NT2/D1 (cell line): ENCODE measurements at regions not wholly inside any gene's neighbourhood (a gene's known extent, or its start where the extent isn't known, plus 50 kb on each side); places are given as distances from the start of the nearest gene placed in this dataset.

Experiments
- DNase-seq: peaks from one replicate; pipeline ENCODE4 v3.0.0-alpha.2; 2011; ENCODE audit warnings: low read depth, low spot score
- H3K27me3 ChIP-seq: 2 replicates; pipeline ENCODE4 v1.6.0; 2011; ENCODE audit warnings: mild to moderate bottlenecking; ENCODE audit not compliant: insufficient read length, insufficient read depth
- H3K36me3 ChIP-seq: 2 replicates; pipeline ENCODE4 v1.6.1; 2011; ENCODE audit warnings: mild to moderate bottlenecking, low read length, mixed read lengths; ENCODE audit not compliant: insufficient read depth, insufficient read length
- H3K4me1 ChIP-seq: 2 replicates; pipeline ENCODE4 v1.5.1; 2011; ENCODE audit not compliant: insufficient read depth, insufficient read length
- H3K4me3 ChIP-seq: 2 replicates; pipeline ENCODE4 v1.5.1; 2011; ENCODE audit warnings: low read depth; ENCODE audit not compliant: insufficient read length
- H3K9ac ChIP-seq: 2 replicates; pipeline ENCODE4 v1.6.0; 2011; ENCODE audit warnings: low read depth; ENCODE audit not compliant: insufficient read length
- H3K9me3 ChIP-seq: 2 replicates; pipeline ENCODE4 v1.5.1; 2011; ENCODE audit warnings: mild to moderate bottlenecking, low read length; ENCODE audit not compliant: insufficient read depth
- SUZ12 ChIP-seq: IDR thresholded peaks from 2 replicates; pipeline ENCODE4 v1.6.1; 2011; ENCODE audit not compliant: insufficient read length, insufficient read depth; ENCODE audit errors: extremely low read depth
- YY1 ChIP-seq: IDR thresholded peaks from 2 replicates; pipeline ENCODE4 v1.6.1; 2011; ENCODE audit not compliant: insufficient read length, insufficient read depth
- ZNF274 ChIP-seq: IDR thresholded peaks from 2 replicates; pipeline ENCODE4 v1.6.1; 2011; ENCODE audit warnings: mild to moderate bottlenecking, low read depth, low read length

DNA sequence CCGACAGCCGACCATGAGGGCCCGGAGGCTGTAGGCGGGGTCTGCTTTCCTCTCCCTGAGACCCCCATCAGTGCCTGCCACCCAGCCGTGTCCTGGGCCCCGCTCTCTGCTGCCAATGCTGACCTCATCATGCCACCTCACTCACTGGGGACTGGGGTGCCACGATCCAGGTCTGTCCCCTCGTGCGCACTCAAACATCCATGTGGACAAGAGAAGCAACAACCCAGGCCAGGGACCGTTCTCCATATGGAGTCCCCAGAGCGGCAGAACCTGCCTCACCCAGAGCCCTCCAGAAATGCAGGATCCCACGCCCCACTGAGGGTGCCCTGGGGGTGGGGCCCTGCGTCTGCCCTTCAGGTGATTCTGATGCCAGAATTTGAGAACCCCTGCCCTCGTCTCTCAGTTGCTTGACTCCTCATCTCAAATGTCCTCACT lies 210.0 kb upstream of the PPP2R2D start:
- H3K4me3 ChIP-seq, result no peak overlapping the region
- TF ChIP-seq YY1 (no peak), ZNF274 (no peak), SUZ12 (no peak)
- no peaks in the 10 kb centered on the region for H3K9me3 ChIP-seq
- no peaks in the 10 kb centered on the region for H3K36me3 ChIP-seq
- no peak for DNase-seq
- no peaks in the 10 kb centered on the region for H3K27me3 ChIP-seq
- H3K9ac ChIP-seq, result no peak overlapping the region
- H3K4me1 ChIP-seq, result no peaks in the 10 kb centered on the region

DNA sequence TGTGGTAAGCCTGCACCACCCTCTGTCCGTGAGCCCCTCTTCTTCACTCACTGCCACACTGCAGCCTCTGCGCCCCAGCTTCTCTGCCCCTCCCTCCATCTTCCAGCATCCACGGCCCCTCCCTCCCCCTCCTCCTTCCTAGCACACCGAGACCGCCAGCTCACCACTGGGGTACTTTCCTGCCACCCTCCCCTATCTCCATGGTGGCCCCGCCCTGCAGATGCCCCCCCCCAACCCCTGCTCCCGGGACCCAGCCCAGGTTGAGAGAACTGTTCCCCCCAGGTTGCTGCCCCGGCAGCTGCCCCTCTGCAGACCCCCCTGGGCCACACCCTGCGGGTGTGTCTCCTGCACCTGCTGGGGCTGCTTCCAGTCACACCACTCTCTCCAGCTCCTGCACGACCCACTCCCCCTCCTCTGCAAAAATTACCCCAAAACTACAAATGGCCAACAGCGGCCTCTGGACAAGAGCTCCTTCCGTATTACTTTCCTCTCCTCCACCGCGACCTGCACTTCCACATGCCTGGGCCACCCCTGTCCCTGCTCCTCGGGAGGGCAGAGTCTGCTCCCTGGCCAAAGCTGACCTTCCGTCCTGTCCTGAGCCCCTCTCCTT lies 209.2 kb upstream of the PPP2R2D start:
- Histone ChIP-seq H3K9ac (no peak overlapping the region), H3K27me3 (no peaks in the 10 kb centered on the region), H3K4me3 (no peak overlapping the region), H3K4me1 (no peaks in the 10 kb centered on the region), H3K9me3 (no peaks in the 10 kb centered on the region), H3K36me3 (no peaks in the 10 kb centered on the region)
- TF ChIP-seq SUZ12, result no peak
- no peak for TF ChIP-seq YY1
- no peak for TF ChIP-seq ZNF274
- no peak for DNase-seq

DNA sequence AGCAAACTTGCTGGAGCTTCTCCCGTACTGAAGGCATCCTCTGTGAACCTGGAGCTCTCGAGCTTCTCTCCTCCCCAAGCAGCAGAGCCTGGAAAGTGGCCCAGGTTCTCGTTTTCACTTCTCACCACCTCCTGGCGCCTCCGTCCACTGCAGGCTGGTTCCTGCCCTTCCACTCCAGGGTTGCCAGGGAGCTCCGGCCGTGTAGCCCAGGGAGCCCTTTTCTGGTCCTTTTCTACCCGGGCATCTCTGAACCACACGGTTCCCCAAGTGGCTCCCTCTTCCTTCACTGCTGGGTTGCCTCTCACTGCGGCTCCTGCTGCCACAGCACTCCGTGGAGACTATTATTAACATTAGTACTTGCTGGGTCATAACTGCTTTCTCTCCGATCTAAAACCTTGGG lies 208.6 kb upstream of the PPP2R2D start:
- no peak for DNase-seq
- no peaks in the 10 kb centered on the region for H3K4me1 ChIP-seq
- no peak overlapping the region for H3K4me3 ChIP-seq

DNA sequence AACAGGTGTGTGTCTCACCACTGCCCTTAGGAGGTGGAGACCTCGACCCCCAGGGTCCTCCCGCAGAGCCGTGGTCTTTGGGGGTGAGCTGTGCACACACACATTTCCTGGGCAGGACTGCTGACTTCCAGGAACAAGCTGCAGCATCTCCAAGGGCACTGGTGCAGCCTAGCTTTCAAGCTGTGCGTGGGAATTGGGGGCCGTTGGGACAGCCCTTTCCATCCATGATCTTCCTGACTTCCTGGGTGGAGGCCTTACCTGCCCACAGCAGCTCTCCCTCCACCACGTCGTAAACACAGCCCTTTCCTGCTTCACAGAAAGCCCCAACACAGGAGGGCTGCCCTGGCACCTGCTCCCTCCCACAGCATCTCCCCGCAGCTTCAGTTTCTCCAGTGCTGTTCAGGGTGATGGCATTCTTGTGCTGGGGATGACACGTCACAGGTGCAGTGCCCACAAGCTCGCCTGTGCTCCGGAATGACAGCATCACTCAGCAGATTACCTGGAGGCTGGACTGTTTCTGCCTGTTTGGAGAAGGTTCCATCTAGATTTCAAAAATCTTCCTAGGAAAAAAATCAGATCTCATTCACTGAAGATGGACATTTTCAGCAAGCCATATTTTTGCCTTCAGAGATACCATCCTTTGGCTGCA lies 208.0 kb upstream of the PPP2R2D start:
- Histone ChIP-seq H3K9me3 (no peaks in the 10 kb centered on the region), H3K27me3 (no peaks in the 10 kb centered on the region), H3K9ac (no peak overlapping the region), H3K4me3 (no peak overlapping the region), H3K36me3 (no peaks in the 10 kb centered on the region), H3K4me1 (no peaks in the 10 kb centered on the region)
- TF ChIP-seq YY1, result no peak
- no peak for TF ChIP-seq SUZ12
- no peak for TF ChIP-seq ZNF274
- DNase-seq, result no peak

More for the DNA sequence above, 208.6 kb upstream of the PPP2R2D start:
- Histone ChIP-seq H3K27me3 (no peaks in the 10 kb centered on the region), H3K9me3 (no peaks in the 10 kb centered on the region), H3K36me3 (no peaks in the 10 kb centered on the region), H3K9ac (no peak overlapping the region)
- TF ChIP-seq SUZ12 (no peak), YY1 (no peak), ZNF274 (no peak)

DNA sequence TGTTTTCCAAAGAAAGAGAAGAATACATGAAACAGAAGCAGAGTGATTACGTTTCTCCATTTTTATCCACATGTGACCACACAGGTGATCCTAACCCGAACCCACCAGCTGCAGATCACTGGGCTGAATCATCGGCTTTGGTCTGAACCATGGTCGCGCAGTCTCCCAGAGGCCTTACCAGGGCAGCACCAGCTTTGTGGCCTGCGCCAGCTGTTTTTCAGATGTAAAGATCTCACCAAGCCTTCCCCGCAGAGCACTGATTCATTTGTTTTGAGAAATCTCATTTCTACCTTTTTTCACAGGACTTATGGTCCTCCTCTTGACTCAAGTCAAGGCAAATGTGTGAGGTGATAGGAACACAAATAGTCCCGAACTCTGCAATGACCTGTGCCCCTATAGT lies 207.0 kb upstream of the PPP2R2D start:
- Histone ChIP-seq H3K4me3 (no peak overlapping the region), H3K4me1 (no peaks in the 10 kb centered on the region), H3K9ac (no peak overlapping the region), H3K27me3 (no peaks in the 10 kb centered on the region), H3K9me3 (no peaks in the 10 kb centered on the region), H3K36me3 (no peaks in the 10 kb centered on the region)
- no peak for DNase-seq
- no peak for TF ChIP-seq YY1
- TF ChIP-seq SUZ12, result no peak
- no peak for TF ChIP-seq ZNF274

DNA sequence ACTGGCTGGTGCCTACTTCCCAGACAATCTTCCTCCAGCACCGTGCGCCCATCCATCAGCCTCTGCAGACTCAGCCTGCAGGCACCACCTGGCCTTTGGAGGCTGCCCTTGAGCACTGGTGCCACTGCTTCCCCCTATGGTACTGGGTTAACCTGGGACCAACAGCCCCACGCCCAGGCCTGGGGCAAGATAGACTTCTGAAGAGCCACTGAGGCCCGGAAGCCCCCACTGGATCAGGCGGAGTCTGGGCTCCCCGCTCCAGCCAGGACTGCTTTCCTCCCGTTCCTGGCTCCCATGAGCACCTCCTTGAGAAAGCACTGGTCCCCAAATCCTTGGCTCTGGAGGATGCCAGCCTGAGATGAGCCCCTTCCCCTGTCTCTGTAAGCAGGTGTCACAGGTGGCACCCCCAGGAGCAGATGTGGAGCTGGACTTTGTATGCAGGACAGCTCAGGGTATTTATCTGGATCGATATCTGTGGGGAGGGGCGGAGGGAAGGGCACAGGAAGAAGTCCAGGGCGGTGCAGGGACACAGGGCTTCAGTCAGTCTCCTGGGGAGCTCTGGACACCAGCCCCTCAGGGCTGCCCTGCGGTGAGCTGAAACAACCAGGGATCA lies 206.5 kb upstream of the PPP2R2D start:
- no peaks in the 10 kb centered on the region for H3K36me3 ChIP-seq
- H3K9me3 ChIP-seq, result no peaks in the 10 kb centered on the region
- H3K9ac ChIP-seq, result no peak overlapping the region
- no peaks in the 10 kb centered on the region for H3K4me1 ChIP-seq
- H3K4me3 ChIP-seq, result no peak overlapping the region
- TF ChIP-seq YY1 (no peak), ZNF274 (no peak), SUZ12 (no peak)
- no peaks in the 10 kb centered on the region for H3K27me3 ChIP-seq
- no peak for DNase-seq

DNA sequence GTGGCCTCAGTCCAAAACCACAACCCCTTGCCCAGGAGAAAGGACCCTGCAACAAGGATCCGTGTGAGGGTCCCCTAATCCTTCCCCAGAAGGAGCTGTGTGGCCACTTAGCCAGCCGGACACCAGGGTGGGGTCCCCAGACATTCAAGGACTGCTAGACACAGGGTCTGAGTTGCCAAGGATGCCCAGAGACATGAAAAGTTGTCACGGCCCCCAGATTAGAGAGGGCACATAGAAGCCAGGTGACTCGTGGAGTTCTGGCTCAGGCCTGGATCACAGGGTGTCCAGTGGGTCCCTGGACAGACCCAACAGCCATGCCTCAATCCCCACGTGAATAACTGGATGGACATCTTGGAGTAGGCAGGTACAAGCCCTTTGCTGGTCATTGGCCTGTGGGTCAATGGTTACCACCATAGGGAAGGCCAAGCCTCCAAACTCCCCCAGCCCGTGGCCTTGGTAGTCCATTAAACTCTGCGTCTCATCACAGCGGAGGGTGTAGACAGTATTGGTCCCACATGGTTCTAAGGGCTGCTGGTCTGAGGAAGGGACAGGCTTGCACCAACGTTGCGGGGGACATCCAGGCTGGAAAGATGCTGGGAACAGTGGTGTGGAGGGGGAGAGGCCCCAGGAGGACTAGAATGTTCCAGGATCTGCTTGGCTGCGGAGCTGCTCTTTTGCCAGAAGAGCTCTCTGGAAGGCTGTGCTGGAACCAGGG lies 205.9 kb upstream of the PPP2R2D start:
- no peak overlapping the region for H3K9ac ChIP-seq
- H3K4me1 ChIP-seq, result no peaks in the 10 kb centered on the region

More for the DNA sequence above, 205.9 kb upstream of the PPP2R2D start:
- TF ChIP-seq ZNF274, result no peak
- no peak for TF ChIP-seq SUZ12
- TF ChIP-seq YY1, result no peak
- no peak for DNase-seq
- H3K27me3 ChIP-seq, result no peaks in the 10 kb centered on the region
- no peak overlapping the region for H3K4me3 ChIP-seq
- no peaks in the 10 kb centered on the region for H3K9me3 ChIP-seq
- H3K36me3 ChIP-seq, result no peaks in the 10 kb centered on the region
